HG03097 (cell line): ENCODE measurements at regions not wholly inside any gene's neighbourhood (a gene's known extent, or its start where the extent isn't known, plus 50 kb on each side); places are given as distances from the start of the nearest gene placed in this dataset.

Experiments used
- ATAC-seq: cut with Tn5 transposase; IDR thresholded peaks from one replicate; pipeline ENCODE4 v1.9.1; 2021; ENCODE audit not compliant: unreplicated experiment, low FRiP score

DNA sequence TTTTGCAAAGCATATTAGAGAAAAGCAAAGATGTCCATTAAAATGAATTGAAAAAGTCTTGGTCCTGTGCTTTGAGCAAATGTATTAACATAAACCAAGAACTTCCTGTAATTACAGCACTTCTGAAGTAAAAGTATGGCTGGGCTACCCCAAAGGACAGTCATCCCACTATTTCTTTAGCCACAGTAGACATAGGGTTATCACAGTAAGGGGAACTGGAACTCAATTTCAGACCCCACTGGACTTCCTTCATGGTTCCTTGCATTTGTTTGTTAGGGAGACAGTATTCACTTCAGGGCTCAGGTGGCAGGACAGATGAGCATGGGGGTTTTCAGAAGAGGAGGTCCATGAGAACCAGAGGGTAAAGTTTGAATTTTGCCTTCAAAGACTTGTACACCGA, 203.1 kb upstream of the PDE1C start:
- ATAC-seq, result peak; percentile 45

DNA sequence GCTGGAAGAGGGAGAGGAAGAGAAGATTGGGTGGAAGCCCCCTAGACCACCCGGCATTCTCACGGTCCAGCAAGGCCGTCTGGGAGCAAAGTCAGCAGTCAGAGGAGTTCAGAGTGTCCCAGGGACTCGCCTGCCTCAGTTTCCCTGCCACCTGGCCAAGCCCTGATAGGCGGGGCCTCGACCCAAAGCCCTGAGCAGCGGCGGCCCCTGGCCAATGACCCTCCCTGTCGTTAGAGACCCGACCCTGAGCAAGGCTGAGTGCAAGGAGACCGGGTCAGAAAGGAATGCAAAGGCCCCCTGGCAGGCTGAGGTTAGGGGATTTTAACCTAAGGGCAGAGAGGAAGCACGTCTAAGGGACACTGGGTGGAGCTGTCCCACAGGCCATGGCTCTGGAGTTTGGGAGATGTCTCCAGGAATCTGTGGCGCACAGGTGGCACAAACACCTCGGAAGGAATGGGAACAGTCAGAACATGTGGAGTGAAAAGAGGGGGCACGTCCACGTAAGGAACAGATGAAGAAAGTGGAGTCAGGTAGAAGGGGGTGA, 196.8 kb upstream of the PDE1C start:
- ATAC-seq, result no peak

DNA sequence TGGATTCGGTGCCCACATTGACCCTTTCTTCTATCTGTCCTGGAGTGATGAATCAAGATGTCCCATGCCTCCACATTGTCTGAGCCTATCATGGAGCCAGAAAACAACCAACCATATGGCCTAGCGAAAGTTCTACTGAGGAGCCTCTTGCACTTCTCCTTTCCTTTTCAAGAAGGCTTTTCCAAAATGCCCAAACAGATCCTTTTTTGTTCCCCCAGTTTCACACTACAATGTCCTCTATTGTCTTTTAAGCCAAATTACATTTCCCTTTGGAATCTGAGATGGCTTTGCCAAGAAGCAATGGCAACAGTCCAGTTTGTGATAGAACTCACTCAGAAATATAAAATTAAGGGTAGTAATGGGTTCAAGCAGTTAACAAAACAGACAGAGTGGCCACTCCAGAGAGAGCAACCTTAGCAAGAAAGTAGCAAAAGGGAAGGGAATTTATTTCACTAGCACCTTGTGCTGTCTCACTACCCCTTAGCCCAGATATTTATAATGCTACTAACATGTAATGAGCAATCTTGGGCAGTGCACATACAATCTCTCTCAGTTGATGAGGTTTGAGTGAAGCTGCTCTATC, 194.6 kb upstream of the PDE1C start:
- ATAC-seq, result no peak

- no peak for ATAC-seq
Measured at GRCh38 chr7:32263611-32264010, 193.4 kb upstream of the PDE1C start.

GRCh38 chr7:32262315-32262714, 192.1 kb upstream of the PDE1C start:
- ATAC-seq, result no peak

DNA sequence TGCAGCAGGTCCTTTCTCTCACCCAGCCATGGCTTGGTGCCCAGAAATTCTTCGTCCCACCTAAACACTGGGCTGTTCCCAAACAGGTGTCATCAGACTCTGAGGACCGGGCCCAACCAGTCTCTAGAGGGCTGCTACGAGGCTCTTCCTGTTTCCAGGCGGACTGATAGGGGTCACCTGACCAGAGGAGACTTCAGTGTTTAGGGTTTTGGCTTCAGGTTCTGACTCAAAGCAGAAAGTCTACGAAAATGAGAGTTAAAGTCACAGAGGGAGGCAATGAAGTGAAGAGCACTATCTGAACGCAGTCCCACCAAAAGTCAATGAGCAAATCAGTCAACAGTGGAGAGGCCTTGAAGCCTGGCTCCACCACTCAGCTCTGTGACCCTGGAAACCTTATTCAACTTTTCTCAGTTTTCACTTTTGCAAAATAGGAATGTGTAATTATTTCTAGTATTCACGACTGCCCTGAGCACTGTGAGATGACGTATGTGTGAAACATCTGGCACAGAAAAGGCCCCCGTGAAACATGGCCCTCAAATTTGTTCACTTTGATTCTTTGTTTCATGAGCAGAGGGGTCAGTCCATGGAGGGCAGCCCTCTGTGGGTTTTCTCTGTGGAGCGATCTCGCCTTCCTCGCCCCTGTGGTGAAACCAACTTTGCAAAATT, 189.9 kb upstream of the PDE1C start:
- ATAC-seq, result peak; percentile 64

DNA sequence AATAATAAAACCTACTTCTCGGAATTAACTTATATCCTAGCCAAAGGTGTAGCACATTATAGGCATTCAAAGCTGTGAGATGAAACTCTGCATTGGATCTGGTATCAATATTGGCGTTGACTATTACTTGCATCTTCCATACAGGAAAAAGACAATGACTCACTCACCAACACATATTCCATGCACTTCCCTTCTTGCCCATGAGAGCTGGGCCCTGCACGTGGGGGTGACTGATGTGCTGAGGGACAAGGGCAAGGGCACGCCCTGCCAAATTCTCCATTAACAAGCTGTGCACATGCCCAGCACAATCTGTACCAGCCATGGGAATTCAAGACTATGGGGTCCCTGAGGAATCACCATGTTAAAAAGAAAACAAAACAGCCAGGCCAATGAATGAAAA, 188.1 kb upstream of the PDE1C start:
- no peak for ATAC-seq

DNA sequence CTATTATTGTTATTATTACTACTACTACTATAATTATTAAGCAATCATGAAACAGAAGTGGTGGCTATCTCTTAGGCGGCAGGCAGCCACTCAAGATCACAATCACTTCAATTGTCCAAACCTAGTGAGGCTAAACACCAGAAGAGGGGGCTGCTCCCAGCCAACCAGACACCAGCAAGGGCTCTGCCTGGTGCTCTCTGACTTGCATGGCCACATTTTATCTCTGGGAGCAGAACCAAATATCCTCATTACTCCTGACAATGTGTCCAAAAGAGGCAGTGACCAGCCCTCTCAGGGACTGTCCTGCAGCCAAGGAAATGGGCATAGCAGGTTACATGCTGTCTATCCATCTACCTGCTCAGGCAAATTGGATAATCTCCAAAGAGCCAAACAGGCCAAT, 187.4 kb upstream of the PDE1C start:
- ATAC-seq, result no peak

DNA sequence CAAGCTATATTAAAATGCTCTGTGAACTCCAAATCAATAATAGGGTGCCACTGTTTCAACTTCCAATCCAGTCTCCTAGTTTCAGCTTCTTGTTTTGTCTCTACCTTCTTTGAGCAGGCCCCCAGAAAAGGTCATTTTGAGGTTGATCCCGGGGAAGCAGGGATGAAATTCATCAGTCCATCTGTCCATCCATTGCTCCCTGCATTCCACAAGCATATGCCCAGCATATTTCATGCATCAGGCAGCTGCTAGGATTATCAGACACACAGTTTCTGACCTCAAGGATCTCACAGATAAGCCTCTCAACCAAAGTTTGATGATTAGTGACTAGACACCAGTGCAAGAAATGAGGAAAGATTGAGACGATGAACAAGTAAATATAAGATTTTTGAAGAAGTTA, 186.6 kb upstream of the PDE1C start:
- ATAC-seq, result no peak

DNA sequence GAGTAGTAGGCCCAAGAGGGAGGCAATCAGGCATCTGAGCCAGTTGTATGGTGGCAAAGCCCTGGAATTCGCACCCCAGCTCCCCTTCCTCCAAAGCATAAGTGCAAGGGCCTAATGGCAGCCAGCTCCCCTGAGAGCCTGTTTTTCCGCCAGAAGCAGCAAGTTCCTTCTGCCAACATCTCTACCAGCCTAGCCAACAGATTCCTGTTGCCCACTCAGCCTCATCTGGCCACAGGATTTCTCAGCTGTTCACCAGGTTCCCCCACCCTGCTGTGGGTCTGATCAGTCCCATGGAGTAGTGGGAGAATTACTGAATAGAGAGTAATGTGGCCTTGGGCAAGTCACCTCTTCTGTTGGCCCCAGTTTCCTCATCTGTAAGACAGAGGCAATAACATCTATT, 186.2 kb upstream of the PDE1C start:
- no peak for ATAC-seq

GRCh38 chr7:32255036-32255435, 184.8 kb upstream of the PDE1C start:
- ATAC-seq, result no peak

DNA sequence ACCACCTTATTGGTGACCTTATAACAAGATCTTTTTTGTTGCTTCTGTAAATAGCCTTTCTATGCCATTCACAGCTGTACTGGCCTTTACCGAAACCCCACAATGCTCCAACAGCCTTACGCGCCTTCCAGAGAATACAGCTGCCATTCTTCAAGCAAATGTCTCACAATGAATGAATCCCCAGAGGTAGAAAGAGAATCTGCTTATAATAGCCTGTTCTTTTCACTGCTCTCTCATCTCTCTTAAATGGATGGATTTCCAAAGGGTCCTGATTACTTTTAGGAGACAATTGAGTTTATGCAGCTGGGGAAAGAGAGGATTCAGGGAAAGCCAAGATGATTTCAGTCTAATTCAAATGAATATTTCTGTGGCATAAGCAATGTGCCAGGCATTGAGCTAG, 183.1 kb upstream of the PDE1C start:
- ATAC-seq, result no peak

DNA sequence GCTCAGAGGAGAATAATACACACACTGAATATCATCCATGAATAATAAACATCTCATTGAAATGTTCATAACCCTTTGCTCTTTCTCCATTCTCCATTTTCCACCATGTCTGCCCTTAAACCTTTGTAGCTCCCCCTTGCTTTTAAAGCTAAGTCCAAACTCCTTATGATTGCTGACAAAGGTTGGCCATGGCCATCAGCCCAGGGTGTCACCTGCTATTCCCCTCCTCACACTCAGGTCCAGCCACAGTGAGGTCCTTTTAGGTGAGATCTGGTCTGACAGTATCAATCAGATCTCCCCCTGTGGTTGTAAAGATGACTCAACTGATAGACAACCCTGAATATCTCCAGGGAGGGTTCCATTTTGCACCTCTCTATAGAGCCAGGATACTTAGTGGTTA, 181.5 kb upstream of the PDE1C start:
- no peak for ATAC-seq

GRCh38 chr7:32250471-32251260, 180.5 kb upstream of the PDE1C start:
- no peak for ATAC-seq

DNA sequence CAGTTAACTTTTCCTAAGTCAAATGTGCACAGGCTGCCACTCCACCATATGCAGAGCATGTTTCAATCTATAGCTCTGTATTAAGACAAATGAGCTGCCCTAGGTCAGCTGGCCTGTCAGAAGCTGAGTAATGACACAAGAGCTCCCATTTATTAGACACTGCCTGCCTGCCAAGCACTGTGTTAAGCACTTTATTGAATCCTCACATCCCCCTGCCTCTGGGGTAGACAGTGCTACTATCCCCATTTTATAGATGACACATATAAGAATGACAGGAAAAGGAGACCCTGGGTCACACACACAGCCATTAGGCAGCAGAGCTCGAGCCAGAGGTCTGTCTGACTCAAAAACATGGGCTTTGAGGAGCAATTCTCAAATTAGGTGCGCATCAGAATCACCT, 179.8 kb upstream of the PDE1C start:
- ATAC-seq, result no peak

DNA sequence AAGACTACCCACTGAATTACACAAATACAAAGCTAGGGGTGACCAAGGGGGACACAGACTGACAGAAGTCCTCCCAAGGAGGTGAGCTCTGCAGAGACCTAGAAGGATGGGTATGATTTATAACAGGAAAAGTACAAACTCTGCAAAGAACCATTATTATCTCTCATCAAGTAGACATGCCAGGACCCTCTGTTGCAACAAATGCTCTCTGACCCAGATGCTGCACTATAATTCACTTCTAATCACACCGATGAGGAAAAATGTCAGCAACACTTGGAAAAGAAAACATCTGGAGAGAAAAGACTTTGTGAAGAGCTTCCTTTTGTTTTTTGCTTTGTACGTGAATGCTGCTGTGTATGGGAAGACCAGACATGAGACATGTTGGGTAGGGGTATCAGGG, 178.3 kb upstream of the PDE1C start:
- no peak for ATAC-seq

GRCh38 chr7:32244806-32245345, 174.7 kb upstream of the PDE1C start:
- ATAC-seq, result no peak

- ATAC-seq, result no peak
Measured at GRCh38 chr7:32243687-32244290, 173.6 kb upstream of the PDE1C start.

- no peak for ATAC-seq
Measured at GRCh38 chr7:32242436-32242835, 172.2 kb upstream of the PDE1C start.

DNA sequence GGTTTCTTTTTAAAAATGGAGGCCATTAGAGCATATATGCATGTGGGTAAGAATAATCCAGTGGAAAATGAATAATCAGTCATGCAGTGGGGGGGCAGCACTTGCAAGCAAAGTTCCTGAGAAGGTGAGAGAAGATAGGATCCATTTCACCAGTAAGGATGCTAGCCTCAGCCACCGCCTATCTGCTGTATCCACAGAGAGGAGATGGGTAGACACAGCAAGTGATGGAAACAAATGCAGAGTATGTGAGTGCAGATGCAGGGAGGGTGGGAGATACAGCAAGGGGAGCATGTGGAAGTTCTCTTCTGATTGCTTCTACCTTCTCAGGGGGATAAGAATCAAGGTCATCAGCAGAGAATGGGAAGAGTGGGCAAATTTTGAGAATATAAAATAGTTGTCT, 171.4 kb upstream of the PDE1C start:
- ATAC-seq, result no peak

DNA sequence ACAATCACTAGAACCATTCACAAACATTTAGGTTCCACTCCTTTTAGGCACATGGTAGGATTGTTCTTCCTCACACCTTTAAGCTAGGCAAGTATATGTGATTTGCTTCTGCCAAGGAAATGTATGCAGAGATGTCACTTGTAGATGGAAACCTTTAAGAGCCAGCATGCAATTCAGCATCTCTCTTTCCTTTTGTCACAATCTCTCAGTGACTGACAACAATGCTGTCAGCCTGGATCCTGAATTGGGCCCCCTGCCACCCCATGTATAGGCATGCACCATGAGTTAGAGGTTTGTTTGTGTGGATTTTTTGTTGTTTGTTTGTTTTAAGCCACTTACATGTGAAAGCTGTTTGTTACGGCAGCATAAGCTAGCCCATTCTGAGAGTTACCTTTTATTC, 169.6 kb upstream of the PDE1C start:
- ATAC-seq, result no peak
